A172 (cell line): ENCODE measurements at regions not wholly inside any gene's neighbourhood (a gene's known extent, or its start where the extent isn't known, plus 50 kb on each side); places are given as distances from the start of the nearest gene placed in this dataset.

Source experiments
- DNase-seq: peaks from one replicate; pipeline ENCODE4 v3.0.0-alpha.2; 2015; ENCODE audit warnings: low spot score

DNA sequence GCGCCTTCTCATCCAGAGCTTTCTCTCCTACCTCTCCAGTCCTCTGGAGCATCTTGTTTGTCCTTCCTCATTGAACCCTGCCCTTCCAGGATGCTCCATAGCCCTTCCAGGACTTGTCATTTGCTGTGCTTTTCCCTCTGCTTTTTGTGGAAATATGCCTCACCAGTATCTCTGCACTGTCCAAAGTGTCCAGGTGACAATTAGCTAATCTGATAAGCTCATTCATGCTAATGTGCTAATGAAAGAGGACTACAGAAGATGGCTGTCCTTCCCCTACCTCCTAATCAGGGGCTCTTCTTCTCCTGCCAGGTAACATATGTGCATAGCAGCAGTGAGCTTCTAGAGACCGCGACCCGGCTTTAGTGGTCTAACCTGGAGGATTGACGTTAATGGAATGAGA is 58.4 kb upstream of the OTX2 start:
- DNase-seq, result no peak

DNA sequence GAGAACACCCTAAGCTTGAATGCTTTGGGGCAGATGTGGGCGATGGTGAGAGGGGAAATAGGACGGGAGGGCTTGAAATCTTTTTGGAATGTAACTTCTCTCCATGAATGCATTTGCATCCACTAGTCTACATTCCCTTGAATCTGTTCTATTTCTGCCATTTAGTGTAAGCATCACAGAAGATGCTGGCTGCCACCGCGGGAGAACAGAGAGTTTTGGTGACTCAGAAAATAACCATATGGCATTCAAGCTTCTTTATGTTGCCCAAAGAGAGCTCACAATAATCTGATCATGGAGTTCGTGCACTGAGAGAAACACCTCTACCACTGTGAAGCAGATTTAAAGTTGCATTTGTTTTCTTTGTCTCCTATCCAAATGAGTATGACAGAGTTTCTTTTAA is 52.6 kb upstream of the OTX2 start:
- DNase-seq, result no peak

DNA sequence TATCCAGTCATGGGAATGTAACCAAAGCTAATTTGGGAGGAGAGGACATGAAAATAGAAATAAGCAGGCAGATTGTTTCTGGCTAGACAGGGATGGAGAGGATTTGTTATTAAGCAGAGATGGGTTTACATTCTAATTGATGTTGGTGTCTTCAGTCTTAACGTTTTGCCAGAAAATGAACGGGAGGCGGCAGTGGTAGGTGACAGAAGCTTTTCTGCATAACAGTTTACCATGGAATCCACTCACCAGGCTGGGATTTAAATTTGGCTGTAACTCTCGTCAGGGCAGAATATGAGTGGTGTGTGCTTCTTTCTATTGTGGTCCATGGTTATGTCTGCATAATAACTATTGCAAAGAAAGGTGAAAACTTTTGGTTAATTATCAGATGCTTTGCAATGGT is 50.2 kb upstream of the OTX2 start:
- no peak for DNase-seq
